Esophagus squamous epithelium (tissue), 5 donors: ENCODE measurements at regions not wholly inside any gene's neighbourhood (a gene's known extent, or its start where the extent isn't known, plus 50 kb on each side); places are given as distances from the start of the nearest gene placed in this dataset.

Source experiments
- DNase-seq: peaks from one replicate; lab custom pipeline; 2025; lab: John Stamatoyannopoulos, UW
- H3K27ac ChIP-seq, 4 donors: fragments of 200-600 bp; sonication (generic); one replicate each; pipeline ENCODE4 v1.5.1; 2016 to 2019; ENCODE audit warnings: mild to moderate bottlenecking in 1 of 4
- H3K27me3 ChIP-seq, 4 donors: fragments of 200-600 bp; sonication (generic); 1 replicate in 3 of 4; 2 replicates in 1 of 4; pipeline versions ENCODE4 v1.5.1 to v1.6.0; 2017 to 2021; ENCODE audit warnings: antibody characterized with exemption in 1 of 4
- H3K36me3 ChIP-seq, 3 donors: fragments of 200-600 bp; sonication (generic); one replicate each; pipeline ENCODE4 v1.5.1; 2016 to 2019
- H3K4me1 ChIP-seq, 3 donors: fragments of 200-600 bp; sonication (generic); one replicate each; pipeline ENCODE4 v1.5.1; 2017 to 2019
- H3K4me3 ChIP-seq, 4 donors: fragments of 200-600 bp; sonication (generic); 1 replicate in 3 of 4; 2 replicates in 1 of 4; pipeline ENCODE4 v1.5.1; 2016 to 2019; ENCODE audit warnings: mild to moderate bottlenecking in 2 of 4, moderate library complexity in 1 of 4
- H3K9me3 ChIP-seq, 3 donors: fragments of 200-600 bp; sonication (generic); one replicate each; pipeline ENCODE4 v1.5.1; 2016 to 2019
- POLR2A ChIP-seq, 4 donors: fragments of 450-650 bp; IDR thresholded peaks; one replicate each; pipeline ENCODE4 v1.6.1; 2017; ENCODE audit warnings: antibody characterized with exemption in 4 of 4, mild to moderate bottlenecking in 4 of 4, moderate library complexity in 3 of 4
- WGBS, 2 donors: methylation state at CpG; one replicate each; pipeline ENCODE4 v1.1.5; 2018; 5-methylcytosine and 5-hydroxymethylcytosine counted together
- intact Hi-C: fragments of 100-400 bp; cut with DNase I; formaldehyde crosslinking; loops from one replicate; pipeline ENCODE4 v1.15.0; 2022
- TF ChIP-seq, protein P1 (sequence below), 6 experiments: fragments of 450-650 bp in 4 of 6; fragments of 200-600 bp in 2 of 6; sonication (generic) in 2 of 6; IDR thresholded peaks; one replicate each; pipeline ENCODE4 v1.5.1; 2016 to 2019; ENCODE audit warnings: antibody characterized with exemption in 6 of 6, mild to moderate bottlenecking in 4 of 6, moderate library complexity in 4 of 6
- donor health status: DM: yes; HTN: yes; CAD: no.

DNA sequence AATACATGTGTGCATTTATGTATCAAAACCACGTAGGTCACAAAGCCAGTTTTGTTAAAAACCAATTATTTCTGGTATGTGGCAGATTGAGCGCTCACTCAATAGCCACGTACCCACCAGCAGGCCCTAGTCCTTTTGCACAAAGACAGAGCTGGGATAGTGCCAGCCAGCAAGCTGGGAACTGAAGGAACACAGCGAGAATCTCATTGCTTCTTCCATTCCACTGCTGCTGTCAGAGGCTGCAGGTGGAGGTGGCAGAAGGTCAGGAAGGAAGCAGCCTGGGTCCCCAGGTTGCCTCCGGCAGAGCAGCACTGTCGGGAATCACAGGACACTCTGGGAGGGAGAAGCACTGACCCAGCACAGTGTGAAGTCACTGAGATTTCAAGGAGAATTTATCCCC lies 385.5 kb upstream of the PFKP start:
- Histone ChIP-seq H3K4me3 (no peak overlapping the region), H3K36me3 (no peaks in the 10 kb centered on the region), H3K27ac (no peak overlapping the region), H3K27me3 (peaks cover 0 to 7% (median 0%) of the 10 kb centered on the region in 4 donors), H3K4me1 (no peaks in the 10 kb centered on the region), H3K9me3 (no peaks in the 10 kb centered on the region)
- DNase-seq, result no peak
- no peak for TF ChIP-seq POLR2A (IDR thresholded peaks at IDR 0.05)
- TF ChIP-seq, protein P1, sequence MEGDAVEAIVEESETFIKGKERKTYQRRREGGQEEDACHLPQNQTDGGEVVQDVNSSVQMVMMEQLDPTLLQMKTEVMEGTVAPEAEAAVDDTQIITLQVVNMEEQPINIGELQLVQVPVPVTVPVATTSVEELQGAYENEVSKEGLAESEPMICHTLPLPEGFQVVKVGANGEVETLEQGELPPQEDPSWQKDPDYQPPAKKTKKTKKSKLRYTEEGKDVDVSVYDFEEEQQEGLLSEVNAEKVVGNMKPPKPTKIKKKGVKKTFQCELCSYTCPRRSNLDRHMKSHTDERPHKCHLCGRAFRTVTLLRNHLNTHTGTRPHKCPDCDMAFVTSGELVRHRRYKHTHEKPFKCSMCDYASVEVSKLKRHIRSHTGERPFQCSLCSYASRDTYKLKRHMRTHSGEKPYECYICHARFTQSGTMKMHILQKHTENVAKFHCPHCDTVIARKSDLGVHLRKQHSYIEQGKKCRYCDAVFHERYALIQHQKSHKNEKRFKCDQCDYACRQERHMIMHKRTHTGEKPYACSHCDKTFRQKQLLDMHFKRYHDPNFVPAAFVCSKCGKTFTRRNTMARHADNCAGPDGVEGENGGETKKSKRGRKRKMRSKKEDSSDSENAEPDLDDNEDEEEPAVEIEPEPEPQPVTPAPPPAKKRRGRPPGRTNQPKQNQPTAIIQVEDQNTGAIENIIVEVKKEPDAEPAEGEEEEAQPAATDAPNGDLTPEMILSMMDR (IDR thresholded peaks at IDR 0.05), result no peak
- intact Hi-C loops, result no loop called here
- 46 to 66% methylated on average over 5 to 6 of the region's 6 CpGs for WGBS, 2 donors

DNA sequence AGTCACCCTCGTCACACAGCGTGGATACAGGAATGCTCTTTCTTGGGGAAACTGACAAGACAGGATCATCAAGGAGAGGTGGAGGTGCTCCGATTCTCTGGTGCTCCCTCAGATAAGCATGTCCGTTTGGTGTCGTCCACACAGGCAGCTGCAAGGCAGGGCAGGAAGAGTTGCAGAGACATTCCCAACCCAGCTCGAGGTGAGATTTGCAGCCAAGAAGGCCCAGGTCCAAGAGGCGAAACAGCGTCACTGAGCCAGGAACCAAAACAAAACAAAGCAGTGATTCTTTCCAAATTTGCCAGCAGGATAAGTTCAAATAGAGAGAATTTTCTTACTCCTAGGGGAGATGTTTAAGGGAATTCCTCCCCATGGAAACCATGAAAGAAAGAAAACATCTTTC lies 386.5 kb upstream of the PFKP start:
- no peaks in the 10 kb centered on the region for H3K4me1 ChIP-seq
- WGBS, 2 donors, result 23 to 55% methylated on average over 6 of the region's 8 CpGs
- H3K27ac ChIP-seq, result no peak overlapping the region
- no peaks in the 10 kb centered on the region for H3K9me3 ChIP-seq
- H3K27me3 ChIP-seq, result peaks cover 0 to 7% (median 0%) of the 10 kb centered on the region in 4 donors
- no peak for DNase-seq
- intact Hi-C loops, result no loop called here
- H3K36me3 ChIP-seq, result no peaks in the 10 kb centered on the region
- no peak overlapping the region for H3K4me3 ChIP-seq
- no peak for TF ChIP-seq POLR2A (IDR thresholded peaks at IDR 0.05)
- TF ChIP-seq, protein P1 (IDR thresholded peaks at IDR 0.05), result no peak

DNA sequence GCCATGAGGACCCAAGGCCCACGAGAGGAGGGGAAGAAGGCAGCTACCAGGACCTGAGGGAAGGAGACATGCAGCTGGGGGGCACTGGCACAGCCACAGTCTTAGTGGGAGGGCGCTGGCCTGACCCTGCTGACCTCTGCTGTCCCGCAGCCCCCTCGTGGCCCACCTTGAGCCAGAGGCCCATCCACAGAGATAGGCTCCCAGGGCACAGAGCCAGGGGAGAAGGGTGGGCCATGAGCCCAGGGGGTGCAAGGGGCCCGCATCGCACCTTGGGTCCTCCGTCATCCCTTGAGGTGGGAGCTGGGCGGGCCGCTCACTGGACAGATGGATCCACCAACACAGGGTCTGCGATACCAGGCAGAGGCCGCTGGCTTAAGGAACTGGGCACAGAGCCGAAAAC lies 387.7 kb upstream of the PFKP start:
- intact Hi-C loops, result no loop called here
- Histone ChIP-seq H3K9me3 (no peaks in the 10 kb centered on the region), H3K4me3 (no peak overlapping the region), H3K27ac (no peak overlapping the region), H3K36me3 (no peaks in the 10 kb centered on the region), H3K27me3 (peaks cover 0 to 7% (median 0%) of the 10 kb centered on the region in 4 donors), H3K4me1 (no peaks in the 10 kb centered on the region)
- no peak for TF ChIP-seq POLR2A (IDR thresholded peaks at IDR 0.05)
- TF ChIP-seq, protein P1 (IDR thresholded peaks at IDR 0.05), result no peak
- 77% methylated on average over 5 to 8 of the region's 12 CpGs for WGBS, 2 donors
- DNase-seq, result no peak

DNA sequence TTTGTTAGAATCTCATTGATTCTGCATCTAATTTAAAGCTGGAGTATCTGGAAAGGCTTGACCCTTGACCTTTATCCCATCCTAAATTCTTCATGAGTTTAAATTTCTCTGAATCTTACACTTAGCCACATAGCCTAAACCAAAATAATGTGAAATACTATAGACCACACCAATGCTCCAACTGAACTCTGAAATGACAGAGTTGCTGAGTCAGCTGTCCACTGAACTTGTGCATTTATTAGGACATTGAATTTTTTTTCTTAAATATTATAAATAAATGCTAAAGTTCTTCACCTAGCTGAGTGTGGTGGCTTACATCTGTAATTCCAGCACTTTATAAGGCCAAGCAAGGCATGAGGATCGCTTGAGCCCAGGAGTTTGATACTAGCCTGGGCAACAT lies 390.9 kb upstream of the PFKP start:
- H3K27me3 ChIP-seq, result peaks cover 0 to 4% (median 0%) of the 10 kb centered on the region in 4 donors
- intact Hi-C loops, result no loop called here
- H3K4me1 ChIP-seq, result no peaks in the 10 kb centered on the region
- H3K4me3 ChIP-seq, result no peak overlapping the region
- no peak for DNase-seq
- TF ChIP-seq, protein P1 (IDR thresholded peaks at IDR 0.05), result no peak
- TF ChIP-seq POLR2A (IDR thresholded peaks at IDR 0.05), result no peak
- H3K9me3 ChIP-seq, result no peaks in the 10 kb centered on the region
- no peak overlapping the region for H3K27ac ChIP-seq
- WGBS, 2 donors, result 88 to 100% methylated on average over 1 of the region's 1 CpG
- H3K36me3 ChIP-seq, result no peaks in the 10 kb centered on the region

DNA sequence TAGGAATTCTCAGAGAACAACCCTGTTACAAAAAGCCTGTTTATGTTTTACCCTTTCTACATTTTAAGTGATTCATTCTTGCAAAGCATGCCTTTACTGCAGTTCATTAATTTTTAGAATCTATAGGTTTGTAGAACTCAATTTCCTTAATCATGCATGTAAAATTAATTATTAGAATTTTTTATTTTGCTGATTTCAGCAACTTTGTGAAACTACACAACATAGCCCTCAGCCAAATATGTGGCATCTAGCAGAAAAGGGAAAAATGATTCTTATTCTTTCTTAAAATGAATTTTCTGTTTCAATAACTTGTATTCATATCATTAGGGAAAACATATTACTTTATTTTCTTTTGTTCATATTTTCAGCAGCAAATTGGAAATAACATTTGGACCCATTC lies 392.9 kb upstream of the PFKP start:
- no peak for TF ChIP-seq POLR2A (IDR thresholded peaks at IDR 0.05)
- TF ChIP-seq, protein P1 (IDR thresholded peaks at IDR 0.05), result no peak
- Histone ChIP-seq H3K27ac (no peak overlapping the region), H3K4me1 (no peaks in the 10 kb centered on the region), H3K36me3 (no peaks in the 10 kb centered on the region), H3K4me3 (no peak overlapping the region), H3K9me3 (no peaks in the 10 kb centered on the region), H3K27me3 (peaks cover 0 to under 1% (median 0%) of the 10 kb centered on the region in 4 donors)
- no peak for DNase-seq
- intact Hi-C loops, result no loop called here
